Right lobe of liver (tissue), 4 donors: ENCODE measurements at regions not wholly inside any gene's neighbourhood (a gene's known extent, or its start where the extent isn't known, plus 50 kb on each side); places are given as distances from the start of the nearest gene placed in this dataset.

ENCODE experiments used
- POLR2A ChIP-seq: fragments of 450-650 bp; IDR thresholded peaks from one replicate; pipeline ENCODE4 v1.6.1; 2017; ENCODE audit warnings: antibody characterized with exemption, mild to moderate bottlenecking
- TF ChIP-seq, protein P1 (sequence below), 4 donors: fragments of 200-600 bp in 3 of 4; fragments of 450-650 bp in 1 of 4; IDR thresholded peaks; one replicate each; pipeline versions ENCODE4 v1.5.1 to v1.8.0; 2016 to 2022; ENCODE audit warnings: antibody characterized with exemption in 4 of 4, mild to moderate bottlenecking in 2 of 4
- donor health status: DM: no; HTN: no; CAD: no.
- donor health status: DM: no; HTN: no; CAD: no.
- donor health status: DM: no; HTN: yes; CAD: no.

GRCh38 chr9:88757406-88758010 lies 222.5 kb downstream of the NXNL2 start:
- TF ChIP-seq, protein P1, sequence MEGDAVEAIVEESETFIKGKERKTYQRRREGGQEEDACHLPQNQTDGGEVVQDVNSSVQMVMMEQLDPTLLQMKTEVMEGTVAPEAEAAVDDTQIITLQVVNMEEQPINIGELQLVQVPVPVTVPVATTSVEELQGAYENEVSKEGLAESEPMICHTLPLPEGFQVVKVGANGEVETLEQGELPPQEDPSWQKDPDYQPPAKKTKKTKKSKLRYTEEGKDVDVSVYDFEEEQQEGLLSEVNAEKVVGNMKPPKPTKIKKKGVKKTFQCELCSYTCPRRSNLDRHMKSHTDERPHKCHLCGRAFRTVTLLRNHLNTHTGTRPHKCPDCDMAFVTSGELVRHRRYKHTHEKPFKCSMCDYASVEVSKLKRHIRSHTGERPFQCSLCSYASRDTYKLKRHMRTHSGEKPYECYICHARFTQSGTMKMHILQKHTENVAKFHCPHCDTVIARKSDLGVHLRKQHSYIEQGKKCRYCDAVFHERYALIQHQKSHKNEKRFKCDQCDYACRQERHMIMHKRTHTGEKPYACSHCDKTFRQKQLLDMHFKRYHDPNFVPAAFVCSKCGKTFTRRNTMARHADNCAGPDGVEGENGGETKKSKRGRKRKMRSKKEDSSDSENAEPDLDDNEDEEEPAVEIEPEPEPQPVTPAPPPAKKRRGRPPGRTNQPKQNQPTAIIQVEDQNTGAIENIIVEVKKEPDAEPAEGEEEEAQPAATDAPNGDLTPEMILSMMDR (IDR thresholded peaks at IDR 0.05), result no peak
- TF ChIP-seq POLR2A, result no peak
